ENCODE measurements at regions not wholly inside any gene's neighbourhood (a gene's known extent, or its start where the extent isn't known, plus 50 kb on each side); places are given as distances from the start of the nearest gene placed in this dataset.

GRCh38 chr2:195269220-195269619 is 387.8 kb upstream of the SLC39A10 start:
- no peak for DNase-seq

GRCh38 chr2:195257979-195258378 is 399.0 kb upstream of the SLC39A10 start:
- H3K4me1 ChIP-seq = no peaks in the 10 kb centered on the region
- no peaks in the 10 kb centered on the region for H3K27me3 ChIP-seq
- TF ChIP-seq POLR2A (IDR thresholded peaks at IDR 0.05) = no peak
- no peak for TF ChIP-seq EP300 (IDR thresholded peaks at IDR 0.05)
- no peak for TF ChIP-seq CTCF (IDR thresholded peaks at IDR 0.05)
- TF ChIP-seq POLR2AphosphoS5 (IDR thresholded peaks at IDR 0.05) = no peak
- WGBS, 5 donors = 74 to 80% (median 76%) methylated on average over 4 of the region's 4 CpGs
- H3K36me3 ChIP-seq = no peaks in the 10 kb centered on the region
- intact Hi-C loops (cut with DNase I; ENCODE audit: low total_unique reads) = no loop called here
- no peak overlapping the region for H3K27ac ChIP-seq
- peaks cover 0 to 7% (median 0%) of the 10 kb centered on the region in 4 donors for H3K9me3 ChIP-seq
- no peak for DNase-seq
- H3K4me3 ChIP-seq = no peak overlapping the region

More at GRCh38 chr2:195269220-195269619, 387.8 kb upstream of the SLC39A10 start:
- H3K4me3 ChIP-seq = no peak overlapping the region
- no peaks in the 10 kb centered on the region for H3K4me1 ChIP-seq
- H3K9me3 ChIP-seq = peaks cover 0 to 3% (median 0%) of the 10 kb centered on the region in 4 donors
- 57 to 68% (median 64%) methylated on average over 5 to 6 of the region's 6 CpGs for WGBS, 5 donors
- no peaks in the 10 kb centered on the region for H3K27me3 ChIP-seq
- no peaks in the 10 kb centered on the region for H3K36me3 ChIP-seq
- no peak for TF ChIP-seq POLR2A (IDR thresholded peaks at IDR 0.05)
- no peak for TF ChIP-seq CTCF (IDR thresholded peaks at IDR 0.05)
- no peak for TF ChIP-seq EP300 (IDR thresholded peaks at IDR 0.05)
- no peak overlapping the region for H3K27ac ChIP-seq
- intact Hi-C loops (cut with DNase I; ENCODE audit: low total_unique reads) = no loop called here

GRCh38 chr2:195252018-195252417 is 405.0 kb upstream of the SLC39A10 start:
- Histone ChIP-seq H3K9me3 (peaks cover 0 to 8% (median 0%) of the 10 kb centered on the region in 4 donors), H3K27me3 (no peaks in the 10 kb centered on the region), H3K27ac (no peak overlapping the region), H3K4me1 (no peaks in the 10 kb centered on the region), H3K36me3 (no peaks in the 10 kb centered on the region), H3K4me3 (no peak overlapping the region)
- 71 to 80% (median 72%) methylated on average over 3 of the region's 3 CpGs for WGBS, 5 donors
- no peak for TF ChIP-seq EP300 (IDR thresholded peaks at IDR 0.05)
- no peak for TF ChIP-seq POLR2A (IDR thresholded peaks at IDR 0.05)
- no peak for TF ChIP-seq POLR2AphosphoS5 (IDR thresholded peaks at IDR 0.05)
- no peak for TF ChIP-seq CTCF (IDR thresholded peaks at IDR 0.05)
- intact Hi-C loops (cut with DNase I; ENCODE audit: low total_unique reads) = no loop called here
- no peak for DNase-seq

- TF ChIP-seq EP300 (IDR thresholded peaks at IDR 0.05) = no peak
- no peak for TF ChIP-seq POLR2AphosphoS5 (IDR thresholded peaks at IDR 0.05)
- TF ChIP-seq CTCF (IDR thresholded peaks at IDR 0.05) = no peak
- TF ChIP-seq POLR2A (IDR thresholded peaks at IDR 0.05) = no peak
- Histone ChIP-seq H3K9me3 (peaks cover 0 to 14% (median 0%) of the 10 kb centered on the region in 4 donors), H3K27me3 (no peaks in the 10 kb centered on the region), H3K4me3 (no peak overlapping the region), H3K36me3 (no peaks in the 10 kb centered on the region), H3K4me1 (no peaks in the 10 kb centered on the region), H3K27ac (no peak overlapping the region)
- no peak for DNase-seq
- intact Hi-C loops (cut with DNase I; ENCODE audit: low total_unique reads) = no loop called here
These were observed 405.8 kb upstream of the SLC39A10 start for GRCh38 chr2:195251214-195251613.

All from stomach (tissue), 8 donors.